Fibroblast of peridontal ligament (primary cell): ENCODE measurements at regions not wholly inside any gene's neighbourhood (a gene's known extent, or its start where the extent isn't known, plus 50 kb on each side); places are given as distances from the start of the nearest gene placed in this dataset.
"Not testable (repeated sequence)": the region's sequence is repeated elsewhere in the genome, so short reads cannot be mapped to it uniquely, and the experiment has no call there.

Experiments used
- DNase-seq: peaks from one replicate; pipeline ENCODE4 v3.0.0-alpha.2; 2010; ENCODE audit errors: extremely low read depth

DNA sequence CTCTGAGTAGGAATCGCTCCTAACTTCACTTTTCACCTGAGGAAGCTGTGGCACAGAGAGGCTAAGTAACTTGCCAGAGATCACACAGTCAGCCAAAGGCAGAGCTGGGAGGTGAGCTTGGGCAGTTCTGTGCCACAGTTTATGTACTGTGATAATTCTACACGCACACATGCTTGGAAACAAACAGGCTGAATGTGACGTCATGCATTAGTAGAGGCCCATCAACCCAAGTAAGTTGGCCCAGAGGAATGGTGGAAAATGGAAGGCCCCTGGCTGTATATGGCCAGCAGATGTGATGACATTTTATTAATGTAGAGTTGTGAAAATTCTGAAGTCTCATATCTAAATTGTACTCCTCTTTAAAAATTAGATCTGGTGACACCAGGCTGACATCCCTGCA is 394.0 kb downstream of the MIAT start:
- no peak for DNase-seq

DNA sequence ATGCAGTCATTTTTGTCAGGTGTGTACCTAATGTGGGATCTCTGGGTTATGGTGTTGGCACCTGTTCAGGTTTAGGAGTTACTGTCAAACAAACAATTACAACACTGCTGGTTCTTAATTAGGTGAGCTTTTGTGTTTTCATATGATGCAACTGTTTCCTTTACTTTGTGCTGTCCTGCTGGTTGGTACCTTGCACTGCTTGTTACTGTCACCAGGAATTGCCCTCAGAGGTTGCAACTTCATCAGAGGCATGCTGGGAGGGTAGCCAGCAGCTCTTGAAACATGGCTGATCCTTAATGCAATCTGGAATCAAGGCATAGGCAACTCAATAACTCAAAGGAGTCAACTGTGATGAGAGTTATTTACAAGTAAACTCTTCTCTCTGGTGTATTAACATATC is 400.3 kb downstream of the MIAT start:
- no peak for DNase-seq

DNA sequence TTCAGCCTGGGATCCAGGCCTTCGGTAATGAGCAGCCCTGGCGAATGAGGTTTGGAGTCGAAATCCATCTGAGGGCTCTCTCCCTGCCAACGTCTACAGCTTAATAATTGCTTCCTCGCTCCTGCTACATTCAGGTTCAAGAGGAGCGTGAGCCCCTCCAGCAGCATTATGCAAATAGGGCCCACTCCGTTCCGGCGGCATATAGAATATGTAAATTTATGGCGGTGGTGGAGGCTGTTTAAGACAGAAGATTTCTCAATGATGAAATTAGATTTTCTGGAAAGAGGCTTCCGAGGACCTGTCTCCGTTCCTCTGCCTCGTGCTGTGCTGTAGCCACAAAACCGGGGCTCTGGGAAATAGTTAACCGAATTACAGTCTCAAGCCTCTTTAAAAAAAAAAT is 402.8 kb downstream of the MIAT start:
- DNase-seq: no peak

DNA sequence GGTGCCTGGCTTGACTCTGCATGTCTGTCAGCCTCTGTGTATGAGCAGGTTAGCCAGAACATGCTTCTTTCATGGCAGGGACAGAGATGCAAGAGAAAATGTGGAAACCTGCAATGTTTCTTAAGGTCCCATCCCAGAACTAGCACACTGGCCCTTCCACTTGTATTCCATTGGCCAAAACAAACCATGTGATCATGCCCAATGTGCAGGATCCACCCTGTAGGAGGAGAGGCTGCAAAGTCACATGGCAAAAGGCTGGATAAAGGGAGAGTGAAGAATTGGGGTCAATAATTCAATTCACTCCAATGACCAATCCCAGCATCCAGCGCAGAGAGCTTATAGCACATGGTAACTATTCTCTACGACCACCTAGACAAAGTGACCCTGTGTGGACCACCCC is 405.5 kb downstream of the MIAT start:
- DNase-seq: no peak

DNA sequence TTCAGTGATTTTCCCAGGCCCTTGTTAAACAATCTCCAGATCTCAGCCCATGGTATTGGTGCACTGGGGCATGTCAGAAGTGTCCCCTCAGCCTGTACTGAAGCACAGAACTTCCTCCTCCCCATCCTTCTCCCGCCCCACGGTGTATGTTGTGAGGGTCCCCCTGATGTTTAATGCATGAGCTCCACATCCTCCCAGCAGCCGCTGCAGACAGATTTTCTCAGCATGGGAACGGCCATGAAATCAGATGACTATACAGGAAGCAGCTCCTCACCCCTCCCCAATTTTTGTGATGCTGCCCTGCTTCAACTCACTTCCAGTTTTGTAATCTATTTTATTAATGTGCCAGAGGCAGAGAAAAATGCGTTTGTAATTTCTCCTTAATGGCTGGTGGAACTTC is 406.0 kb downstream of the MIAT start:
- DNase-seq: no peak

DNA sequence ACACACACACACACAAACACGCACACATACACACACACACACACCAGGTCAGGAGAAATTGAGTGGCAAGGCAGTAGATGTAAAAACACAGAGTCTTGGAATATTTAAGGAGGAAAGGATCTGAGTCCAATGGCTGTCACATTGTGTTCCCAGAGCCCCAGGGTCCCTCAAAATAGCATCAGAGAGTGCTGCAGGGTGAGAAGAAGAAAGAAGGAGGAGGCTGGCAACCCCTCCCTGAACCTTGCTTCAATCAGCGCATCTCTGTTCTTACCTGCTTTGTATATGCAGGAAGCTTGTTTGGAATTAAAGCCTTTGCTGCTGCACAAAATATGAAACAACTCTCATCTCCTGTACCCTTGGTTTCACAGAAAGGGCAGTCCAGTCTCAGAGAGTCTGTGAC is 406.5 kb downstream of the MIAT start:
- DNase-seq: no peak

DNA sequence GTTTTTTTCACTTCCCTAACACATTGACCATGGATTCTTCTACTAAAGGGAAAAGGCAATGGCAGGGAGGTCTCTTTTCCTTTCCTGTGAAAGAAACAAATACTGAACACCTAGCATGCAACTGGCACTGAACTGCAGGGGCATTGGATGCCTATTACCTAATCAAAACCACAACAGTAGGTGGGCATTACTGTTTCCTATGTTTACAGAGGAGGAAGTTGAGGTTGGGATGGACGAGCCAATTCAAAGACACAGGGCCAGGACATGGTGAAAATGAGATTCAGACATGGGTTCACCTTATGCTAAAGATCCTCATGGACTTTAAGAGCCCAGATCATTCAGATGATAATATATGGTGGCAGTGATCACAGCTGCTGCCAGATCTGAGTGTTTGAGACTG is 407.0 kb downstream of the MIAT start:
- no peak for DNase-seq

DNA sequence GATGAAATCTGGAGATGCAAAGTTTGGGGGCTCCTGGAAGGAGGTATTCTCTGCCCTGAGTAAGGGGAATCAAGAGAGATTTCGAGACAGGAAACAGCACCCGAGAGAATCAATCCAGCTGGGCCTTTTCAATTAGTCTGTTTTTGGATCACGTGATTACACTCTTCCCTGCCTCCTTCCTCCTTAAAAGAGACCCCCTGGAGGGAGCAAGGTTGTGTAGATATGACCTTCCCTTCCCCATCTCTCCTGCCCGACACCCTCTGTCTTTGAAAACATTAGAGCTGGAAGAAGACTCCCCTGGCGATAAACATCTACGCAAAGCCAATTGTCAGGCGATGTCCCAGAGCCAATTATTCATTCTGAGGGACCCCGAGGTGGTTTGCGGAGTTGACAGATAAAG is 407.9 kb downstream of the MIAT start:
- no peak for DNase-seq

DNA sequence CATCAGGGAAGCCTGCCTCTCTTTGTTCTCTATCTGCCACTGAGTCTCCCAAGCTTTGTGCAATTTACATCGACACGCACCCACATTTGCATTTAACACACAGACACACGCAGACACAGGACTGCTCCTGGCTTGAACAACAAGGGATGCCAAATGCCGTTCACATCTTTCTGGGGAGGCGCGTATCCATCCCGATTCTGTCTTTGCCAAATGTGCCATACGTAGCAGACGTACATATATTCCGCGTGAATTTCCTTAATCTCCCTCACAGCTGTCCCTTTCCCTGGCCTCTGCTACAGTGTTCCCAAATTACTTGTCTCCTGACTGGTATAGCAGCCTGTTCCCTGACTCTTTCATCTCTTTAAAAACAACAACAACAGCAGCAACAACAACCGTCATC is 409.5 kb downstream of the MIAT start:
- no peak for DNase-seq

DNA sequence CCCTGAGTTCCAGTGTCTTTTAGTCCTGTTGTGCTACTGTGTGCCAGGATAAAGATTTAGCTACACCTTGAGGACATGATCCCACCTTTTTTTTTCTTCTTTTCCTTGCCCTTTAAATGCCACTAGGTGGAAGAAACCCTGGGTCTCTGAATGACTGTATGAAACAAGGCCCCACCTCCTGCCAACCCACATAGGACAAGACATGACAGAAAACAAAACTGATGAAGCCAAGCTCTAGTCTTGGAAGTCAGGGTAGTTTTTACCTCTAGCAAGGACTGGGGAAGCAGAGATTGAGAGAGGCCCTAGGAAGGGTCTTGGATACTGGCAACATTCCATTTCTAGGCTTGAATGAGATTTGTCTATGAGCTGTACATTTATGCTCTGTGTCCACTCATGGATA is 410.7 kb downstream of the MIAT start:
- no peak for DNase-seq

DNA sequence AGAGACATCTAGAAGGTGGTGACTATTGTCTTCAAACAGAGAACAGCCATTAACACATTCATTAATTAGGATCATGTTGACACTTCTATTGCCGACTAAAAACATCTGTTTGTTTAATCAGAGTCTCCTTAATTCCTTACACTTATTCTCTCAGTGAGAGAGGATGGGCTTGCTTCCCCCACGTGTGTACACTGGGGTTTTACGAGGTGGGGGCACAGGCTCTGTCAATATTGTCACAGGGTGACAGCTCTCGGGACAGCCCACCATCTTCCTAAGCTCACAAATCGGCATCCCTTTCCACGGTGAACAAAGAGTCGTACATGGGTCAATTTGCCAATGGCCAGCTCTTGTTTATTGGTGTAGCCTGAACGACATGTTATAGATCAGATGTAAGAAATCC is 413.2 kb downstream of the MIAT start:
- no peak for DNase-seq

DNA sequence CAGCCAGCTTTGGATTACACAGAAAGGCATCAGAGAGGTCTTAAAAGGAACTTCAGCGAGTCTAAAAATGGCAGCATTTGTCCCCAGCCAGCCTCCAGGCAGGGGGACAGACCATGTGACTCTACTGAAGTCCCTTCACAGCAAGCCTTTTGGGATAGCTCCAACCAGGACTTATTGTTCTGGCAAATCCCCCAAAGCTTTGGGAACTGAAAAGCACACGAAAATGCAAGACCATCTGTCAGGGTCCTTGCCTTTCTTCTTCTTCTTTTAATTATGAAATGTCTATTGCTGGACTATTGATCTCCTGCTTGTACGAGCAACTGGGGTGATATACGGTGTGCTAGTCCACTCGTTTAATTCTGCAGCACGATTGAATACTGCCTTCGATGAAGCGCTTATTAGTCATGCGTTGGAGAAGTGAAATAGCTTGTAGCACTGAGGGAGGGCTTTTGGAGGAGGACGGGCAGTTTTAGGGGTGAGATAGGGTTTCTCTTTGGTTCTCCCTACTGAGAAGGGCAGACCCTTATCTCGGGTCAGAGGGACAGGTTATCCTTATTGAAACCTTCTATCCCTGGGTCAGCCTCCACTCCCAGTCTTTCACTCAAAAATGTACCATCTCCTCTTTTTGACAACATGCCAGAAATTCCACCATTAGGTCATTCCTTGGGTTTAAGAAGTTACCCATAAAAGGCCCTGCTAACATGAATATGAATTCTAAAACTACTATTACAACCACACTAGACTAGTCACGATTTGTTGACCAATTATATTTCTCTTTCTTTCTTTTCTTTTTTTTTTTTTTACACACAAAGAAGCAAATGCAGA is 416.4 kb downstream of the MIAT start:
- DNase-seq: no peak

DNA sequence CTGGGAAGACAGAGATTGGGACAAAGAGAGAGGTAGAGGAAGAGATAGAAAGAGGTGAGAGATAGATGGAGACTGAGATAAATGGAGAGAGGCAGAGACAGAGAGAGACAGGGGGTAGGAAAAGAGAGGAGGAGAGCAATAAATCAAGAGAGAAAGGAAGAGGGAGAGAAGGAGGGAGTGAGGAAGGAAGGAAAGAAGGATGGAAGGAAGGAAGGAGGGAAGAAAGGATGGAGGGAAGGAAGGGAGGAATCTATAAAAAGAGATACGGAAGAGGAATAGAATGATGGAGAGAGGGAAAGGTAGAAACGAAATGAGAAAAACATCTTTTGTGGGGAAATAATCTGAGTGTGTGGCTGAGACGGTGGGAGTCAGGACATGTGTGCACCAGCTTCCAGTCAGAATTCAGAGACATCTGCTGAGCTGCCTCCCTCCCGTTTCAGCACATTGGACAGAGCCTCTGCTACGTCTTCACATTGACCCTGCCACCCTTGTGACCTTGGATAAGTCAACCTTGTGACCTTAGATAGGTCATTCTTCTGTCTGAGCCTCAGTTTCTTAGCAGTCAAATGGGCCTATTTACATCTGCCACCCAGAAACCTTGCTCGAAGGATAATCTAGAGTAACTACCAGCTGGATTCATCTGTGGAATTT is 417.8 kb downstream of the MIAT start:
- DNase-seq: no peak

DNA sequence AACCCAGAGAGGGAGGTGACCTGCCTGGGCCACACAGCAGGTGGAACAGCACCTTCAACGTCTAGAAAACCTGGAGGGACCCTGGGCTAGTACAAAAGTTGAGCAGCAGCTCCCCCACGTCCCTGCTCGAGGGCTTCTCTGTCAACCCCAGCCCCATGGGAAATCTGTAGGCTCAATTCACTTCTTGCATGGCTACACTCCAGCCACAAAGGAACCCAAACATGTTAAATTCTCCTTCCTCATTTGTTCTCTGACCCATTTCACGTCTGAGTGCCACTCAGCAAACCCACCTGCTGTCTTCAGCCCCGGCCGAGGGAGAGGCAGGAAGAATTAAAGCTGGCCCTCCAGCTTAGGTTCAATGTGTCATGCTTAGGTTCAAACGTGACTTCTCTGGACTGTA is 418.5 kb downstream of the MIAT start:
- DNase-seq: no peak

DNA sequence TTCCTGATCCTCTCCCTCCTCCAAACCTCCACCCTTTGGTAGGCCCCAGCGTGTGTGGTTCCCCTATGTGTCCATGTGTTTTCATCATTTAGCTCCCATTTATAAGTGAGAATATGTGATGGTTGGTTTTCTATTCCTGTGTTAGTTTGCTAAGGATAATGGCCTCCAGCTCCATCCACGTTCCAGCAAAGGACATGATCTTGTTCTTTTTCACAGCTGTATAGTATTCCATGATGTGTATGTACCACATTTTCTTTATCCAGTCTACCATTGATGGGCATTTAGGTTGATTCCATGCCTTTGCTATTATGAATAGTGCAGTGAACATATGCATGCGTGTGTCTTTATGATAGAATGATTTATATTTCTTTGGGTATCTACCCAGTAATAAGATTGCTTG is 420.7 kb downstream of the MIAT start:
- not testable (repeated sequence) for DNase-seq

DNA sequence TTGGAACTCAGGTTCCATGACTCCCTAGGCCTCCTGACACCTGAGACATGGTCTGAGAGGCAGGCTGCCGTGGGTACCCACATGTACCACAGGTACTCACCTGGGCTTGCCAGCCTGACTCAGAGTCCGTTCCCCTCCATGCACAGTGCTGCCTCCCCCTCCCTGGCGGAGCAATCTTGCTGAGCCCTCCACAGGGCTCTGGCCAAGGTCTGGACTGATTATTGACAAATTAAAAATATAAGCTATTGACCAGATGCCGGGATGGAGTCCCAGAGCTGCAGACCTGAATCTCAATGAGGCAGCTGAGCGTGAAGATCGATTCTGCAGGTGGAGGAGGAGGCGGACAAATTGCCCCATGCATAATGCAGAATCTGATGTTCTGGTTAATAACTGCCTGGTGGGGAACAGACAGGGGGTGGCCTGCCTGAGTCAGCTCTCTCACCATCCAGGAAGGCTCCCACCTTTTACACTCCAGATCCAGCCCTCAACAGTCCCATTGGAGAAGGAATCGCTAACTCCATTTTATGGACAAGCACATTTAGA is 422.7 kb downstream of the MIAT start:
- DNase-seq: no peak

DNA sequence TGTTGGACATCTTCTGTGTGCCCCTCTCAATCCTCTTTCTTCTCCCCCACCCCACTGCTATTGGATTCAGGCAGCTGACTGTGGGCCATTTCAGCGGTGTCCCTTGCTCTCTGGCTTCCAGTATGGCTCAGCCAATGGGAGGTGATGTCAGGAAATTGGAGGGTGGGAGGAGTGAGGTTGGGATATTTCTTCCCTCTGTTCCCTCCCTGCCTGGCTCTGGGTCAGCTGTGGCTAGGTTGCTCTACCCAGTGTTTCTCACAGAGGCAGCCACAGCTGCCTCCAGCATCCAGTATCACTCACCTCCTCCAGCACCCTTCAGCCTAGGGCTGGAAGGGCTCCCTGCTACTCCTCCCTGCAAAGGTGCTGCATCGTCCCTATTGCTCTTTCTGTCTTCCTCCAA is 423.5 kb downstream of the MIAT start:
- no peak for DNase-seq

DNA sequence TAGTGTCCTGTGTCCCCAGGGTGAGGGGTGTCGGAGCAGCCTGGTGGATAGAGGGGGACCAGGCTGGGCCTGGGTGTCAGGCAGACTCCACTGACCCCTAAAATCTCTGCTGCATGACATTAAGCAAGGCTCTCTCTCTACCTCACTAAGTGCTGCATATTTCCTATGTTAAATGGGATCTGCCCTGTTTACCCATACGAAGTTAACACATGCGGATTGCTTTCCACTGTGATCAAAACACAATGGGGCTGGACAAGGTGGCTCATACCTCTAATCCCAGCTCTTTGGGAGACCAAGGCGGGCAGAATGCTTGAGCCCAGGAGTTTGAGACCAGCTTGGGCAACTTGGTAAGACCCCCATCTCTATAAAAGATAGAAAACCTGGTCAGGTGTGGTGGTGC is 426.2 kb downstream of the MIAT start:
- DNase-seq: no peak

DNA sequence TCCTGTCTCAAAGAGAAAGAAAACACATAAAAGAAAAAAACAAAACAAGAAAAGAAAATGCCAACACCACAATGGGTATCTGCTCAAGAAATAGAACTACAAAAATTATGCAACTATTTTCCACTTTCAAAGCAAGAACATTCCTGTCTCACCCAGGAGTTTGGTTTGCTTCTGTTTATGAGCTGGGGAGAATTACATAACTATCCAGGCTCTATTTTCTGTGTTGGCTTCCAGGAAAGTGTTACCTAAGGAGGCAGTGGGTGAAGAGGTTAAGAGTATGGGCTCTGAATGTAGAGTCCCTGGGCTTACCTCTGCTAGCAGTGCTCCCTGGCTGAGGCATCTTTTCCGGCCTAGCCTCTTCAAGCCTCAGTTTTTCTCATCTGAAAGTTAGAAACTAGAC is 426.7 kb downstream of the MIAT start:
- no peak for DNase-seq

DNA sequence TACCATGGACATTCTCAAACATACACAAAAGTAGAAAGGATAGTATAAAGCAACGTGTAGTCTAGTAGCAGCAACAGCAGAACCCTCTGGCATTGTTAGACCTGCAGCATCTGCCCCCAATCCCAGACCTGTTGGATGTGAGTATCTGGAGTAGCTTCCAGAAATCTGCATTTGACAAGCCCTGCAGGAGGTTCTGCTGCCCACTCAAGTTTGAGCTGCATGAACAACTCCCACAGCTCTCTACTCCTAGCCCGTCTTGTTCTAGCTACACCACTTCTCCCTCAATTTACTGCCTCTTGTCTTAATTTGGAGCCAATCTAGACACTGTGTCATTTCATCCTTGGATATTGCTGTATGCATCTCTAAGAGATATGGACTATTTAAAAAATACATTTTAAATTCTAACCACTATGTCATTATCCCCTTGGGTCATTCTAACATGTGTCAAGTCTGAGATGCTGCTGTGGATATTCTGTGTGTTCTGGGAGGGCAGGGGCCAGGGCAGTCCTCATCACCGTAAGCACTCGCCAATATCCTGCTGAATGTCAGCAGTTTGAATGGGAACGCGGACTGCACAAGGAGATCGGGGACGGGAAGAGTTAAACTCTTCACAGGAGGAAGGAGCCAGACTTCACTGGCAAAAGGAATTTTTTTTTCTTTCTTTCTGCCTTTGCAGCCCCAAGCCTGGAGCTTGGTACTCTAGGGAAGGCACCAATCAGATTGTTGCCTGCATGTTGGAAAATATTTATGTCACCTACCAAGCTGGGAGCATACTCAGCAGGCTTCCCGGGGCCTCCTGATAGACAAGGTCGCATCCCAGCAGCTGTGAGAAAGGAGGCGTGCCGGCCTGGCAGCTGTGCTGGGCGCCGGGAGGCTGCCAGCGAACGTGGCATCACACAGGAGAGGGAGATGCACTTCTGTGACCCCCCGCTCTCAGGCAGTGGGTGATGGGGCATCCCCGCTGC is 429.0 kb downstream of the MIAT start:
- no peak for DNase-seq

DNA sequence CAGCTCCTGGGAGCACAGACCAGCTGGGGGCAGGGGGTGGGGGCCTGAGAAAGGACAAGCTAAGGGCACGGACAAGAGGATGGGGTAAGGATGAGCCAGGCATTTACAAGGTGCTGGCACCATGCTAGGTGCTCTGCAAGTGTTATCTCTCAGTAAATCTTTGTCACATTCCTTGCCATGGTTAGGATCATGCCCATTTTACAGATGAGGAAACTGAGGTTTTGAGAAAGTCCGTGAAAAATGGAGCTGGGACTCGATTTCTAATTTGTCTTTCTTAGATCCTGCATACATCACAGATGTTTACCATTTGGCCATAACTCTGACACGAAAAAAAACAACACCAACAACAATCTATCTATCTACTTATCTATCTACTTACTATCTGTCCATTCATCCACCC is 429.7 kb downstream of the MIAT start:
- no peak for DNase-seq

DNA sequence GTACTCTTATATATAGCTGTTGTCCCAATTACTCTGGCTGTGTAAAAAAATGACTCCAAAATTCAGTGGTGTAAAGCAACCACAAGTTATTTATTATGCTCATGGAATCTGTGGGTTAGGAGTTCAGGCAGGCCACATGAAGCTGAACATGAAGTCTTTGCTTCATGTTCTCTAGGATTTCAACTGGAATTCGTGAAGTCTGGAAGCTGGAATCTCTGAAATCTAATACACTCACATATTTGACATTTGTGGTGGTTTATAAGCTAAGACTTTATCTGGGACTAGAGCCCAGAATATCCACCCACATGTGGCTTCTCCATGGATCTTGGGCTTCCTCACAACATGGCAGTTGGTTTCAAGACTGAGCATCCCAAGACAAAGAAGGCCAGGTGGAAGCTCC is 430.6 kb downstream of the MIAT start:
- peak; percentile 72 for DNase-seq
